HG02884 (cell line): ENCODE measurements at regions not wholly inside any gene's neighbourhood (a gene's known extent, or its start where the extent isn't known, plus 50 kb on each side); places are given as distances from the start of the nearest gene placed in this dataset.

Experiments used
- ATAC-seq: cut with Tn5 transposase; IDR thresholded peaks from one replicate; pipeline ENCODE4 v1.9.1; 2021; ENCODE audit warnings: mild to moderate bottlenecking, moderate library complexity; ENCODE audit not compliant: unreplicated experiment

- no peak for ATAC-seq
Measured at GRCh38 chr12:63266988-63267387, 116.0 kb upstream of the AVPR1A start.

DNA sequence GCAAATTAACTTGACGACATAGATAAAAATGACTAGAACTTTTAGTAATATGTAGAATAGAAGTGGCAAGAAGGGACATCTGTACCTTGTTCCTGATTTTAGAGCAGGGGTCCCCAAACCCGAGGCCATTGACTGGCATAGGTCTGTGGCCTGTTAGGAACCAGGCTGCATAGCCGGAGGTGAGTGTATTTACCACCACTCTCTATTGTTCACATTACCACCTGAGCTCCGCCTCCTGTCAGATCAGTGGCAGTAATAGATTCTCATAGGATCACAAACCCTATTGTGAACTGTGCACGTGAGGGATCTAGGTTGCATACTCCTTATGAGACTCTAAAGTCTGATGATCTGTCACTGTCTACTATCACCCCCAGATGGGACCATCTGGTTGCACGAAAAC lies 113.6 kb upstream of the AVPR1A start:
- ATAC-seq = no peak

- no peak for ATAC-seq
Measured at GRCh38 chr12:63250486-63250885, 99.5 kb upstream of the AVPR1A start.

DNA sequence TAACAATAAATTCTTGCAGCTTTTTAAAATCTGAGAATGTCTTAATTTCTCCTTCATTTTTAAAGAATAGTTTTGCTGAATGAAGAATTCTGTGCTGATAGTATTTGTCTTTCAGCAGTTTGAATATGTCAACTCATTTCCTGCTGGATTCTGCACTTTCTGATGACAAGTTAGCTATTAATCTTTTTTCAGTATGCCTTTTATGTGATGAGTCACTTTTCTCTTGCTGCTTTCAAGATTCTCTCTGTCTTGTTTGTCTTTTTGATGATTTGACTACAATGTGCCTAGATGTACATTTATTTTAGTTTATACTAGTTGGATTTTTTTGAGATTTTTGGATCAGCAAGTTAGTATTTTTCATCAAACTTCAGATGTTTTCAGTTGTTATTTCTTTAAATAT lies 87.9 kb upstream of the AVPR1A start:
- no peak for ATAC-seq

DNA sequence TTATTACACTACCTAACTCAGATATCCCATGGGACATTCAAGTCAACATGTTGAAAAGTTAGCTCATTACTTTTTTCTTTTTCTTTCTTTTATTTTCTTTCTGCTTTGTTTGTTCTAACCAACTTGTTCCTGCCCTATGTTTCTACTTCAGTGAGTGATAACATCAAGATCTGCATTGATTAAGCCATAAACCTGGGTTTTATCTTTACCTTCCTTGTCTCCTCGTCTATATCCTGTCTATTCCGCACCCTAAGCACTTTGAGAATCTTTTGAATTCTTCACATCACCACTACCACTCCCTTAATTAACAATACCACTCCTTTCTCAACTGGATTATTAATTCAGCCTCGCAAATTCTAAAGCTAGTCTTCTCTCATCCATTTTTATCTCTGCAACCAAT lies 81.9 kb upstream of the AVPR1A start:
- ATAC-seq = no peak

- ATAC-seq = no peak
Measured at GRCh38 chr12:63228853-63229252, 77.9 kb upstream of the AVPR1A start.

DNA sequence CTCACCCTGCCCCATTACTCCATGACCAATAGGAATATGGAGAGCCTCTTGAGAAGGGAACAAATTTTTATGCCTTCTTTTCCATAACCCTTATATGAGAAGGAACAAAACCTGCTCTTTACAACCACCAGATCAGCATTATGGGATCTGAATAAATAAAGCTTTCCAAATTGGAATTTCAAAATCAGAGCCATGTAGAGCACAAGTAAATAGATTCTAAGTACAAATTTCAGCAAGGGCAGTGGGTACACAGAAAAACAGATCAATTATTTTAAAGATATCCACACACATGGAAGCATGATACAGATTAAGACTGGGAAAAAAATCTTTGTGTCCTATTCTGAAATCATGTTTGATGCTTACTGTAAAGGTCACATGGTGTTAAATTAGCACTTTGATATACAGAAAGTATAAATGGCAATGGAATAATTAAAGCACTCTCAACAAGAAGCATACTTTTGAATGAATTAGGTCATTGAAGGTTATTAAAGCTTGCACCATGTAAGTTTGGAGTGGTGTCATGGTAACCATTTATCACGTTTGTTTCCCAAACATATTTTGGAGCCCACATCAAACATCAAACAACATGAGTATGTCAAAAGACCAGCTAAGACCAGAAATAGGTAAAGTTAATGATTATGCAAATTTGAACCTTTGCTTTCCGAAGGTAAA lies 75.9 kb upstream of the AVPR1A start:
- no peak for ATAC-seq

GRCh38 chr12:63224396-63224795 lies 73.4 kb upstream of the AVPR1A start:
- ATAC-seq = no peak

DNA sequence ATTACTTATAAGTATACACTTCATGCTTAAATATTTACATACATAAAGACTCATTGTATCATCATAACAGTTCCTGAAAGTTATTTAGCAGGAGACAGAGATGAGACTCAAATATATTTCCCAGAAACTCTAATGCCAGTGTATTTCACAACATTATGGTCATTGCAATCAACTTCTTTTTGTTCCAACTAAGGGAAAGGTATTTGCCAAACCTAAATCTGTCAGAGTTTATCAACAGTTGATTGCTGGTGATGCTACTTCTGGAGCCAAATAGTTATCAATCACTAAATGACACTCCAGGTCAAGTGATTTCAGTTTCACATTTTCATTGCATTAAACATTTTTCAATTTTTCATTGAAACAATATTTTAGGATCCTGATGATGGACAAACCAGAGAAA lies 72.1 kb upstream of the AVPR1A start:
- no peak for ATAC-seq

GRCh38 chr12:63222582-63222981 lies 71.6 kb upstream of the AVPR1A start:
- no peak for ATAC-seq

DNA sequence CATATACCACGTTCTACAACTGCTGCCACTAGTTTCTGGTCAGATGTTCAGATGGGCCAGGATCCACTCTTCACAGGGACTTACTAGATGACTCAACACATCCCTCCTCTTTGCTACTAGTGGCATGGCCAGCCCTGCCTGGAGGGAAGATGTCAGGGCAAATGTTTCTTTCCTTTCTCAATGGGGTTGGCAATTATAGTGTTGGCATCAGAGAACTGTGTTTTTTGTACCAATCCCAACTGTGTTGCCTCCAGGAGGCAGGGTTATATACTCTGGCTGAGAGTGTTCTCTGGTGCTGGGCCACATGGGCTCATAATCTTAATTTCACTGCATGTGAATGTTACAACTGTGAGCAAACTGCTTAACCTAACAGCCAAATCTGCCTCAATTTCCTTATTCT lies 69.9 kb upstream of the AVPR1A start:
- ATAC-seq = no peak

DNA sequence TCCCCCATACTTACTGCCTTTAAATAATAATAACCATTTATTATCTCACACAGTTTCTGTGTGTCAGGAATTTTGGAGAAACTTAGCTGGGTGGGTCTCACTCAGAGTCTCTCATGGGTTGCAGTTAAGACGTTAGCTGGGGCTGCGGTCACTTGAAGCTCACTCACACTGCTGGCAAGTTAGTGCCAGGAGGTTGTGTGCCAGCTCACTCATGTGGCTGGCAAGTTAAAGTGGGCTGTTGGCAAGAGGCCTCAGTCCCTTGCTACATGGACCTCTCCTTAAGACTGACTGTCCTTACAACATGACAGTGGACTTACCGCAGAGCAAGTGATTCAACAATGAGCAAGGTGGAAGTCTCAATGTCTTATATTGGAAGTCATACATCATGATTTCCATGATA lies 61.3 kb upstream of the AVPR1A start:
- no peak for ATAC-seq

DNA sequence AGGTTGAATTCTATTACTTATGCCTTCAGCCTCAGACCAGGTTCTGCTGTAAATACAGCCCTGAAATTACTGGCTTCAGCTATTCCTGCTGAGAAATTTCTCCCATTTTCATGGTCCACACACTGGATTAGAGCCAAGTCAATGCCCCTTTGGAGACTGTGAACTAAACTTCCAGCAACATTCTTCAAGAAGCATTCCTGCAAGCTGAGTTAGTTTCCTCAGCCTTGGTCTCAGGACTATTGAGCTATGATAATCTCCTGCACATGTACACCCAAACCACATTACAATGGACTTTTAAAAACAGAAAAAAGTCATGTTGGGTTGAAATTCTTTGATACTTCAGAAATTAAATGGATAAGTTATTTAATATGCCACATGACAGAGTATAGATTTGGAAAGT lies 58.0 kb upstream of the AVPR1A start:
- no peak for ATAC-seq

GRCh38 chr12:63206909-63207308 lies 55.9 kb upstream of the AVPR1A start:
- no peak for ATAC-seq

DNA sequence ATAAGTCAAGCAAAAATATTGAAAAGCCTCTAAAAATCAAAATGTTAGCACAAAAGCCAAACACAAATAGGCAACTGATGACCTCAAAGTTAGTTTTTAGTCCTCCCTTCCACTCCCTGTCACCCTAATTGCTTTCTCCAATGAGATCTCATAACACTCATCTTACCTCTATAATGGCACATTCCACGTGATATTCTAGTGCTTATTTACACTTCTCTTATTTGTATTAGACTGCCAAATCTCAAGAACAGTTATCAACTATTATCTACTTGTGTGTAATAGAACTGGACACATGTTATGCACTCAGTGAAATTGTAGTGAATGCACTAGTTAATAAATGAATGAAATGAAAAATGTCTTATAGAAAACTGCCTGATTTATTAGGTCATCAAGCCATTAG lies 55.5 kb upstream of the AVPR1A start:
- no peak for ATAC-seq
